ENCODE measurements at regions not wholly inside any gene's neighbourhood (a gene's known extent, or its start where the extent isn't known, plus 50 kb on each side); places are given as distances from the start of the nearest gene placed in this dataset.

- no peak for DNase-seq
Observed at GRCh38 chr6:129778793-129779192, 68.8 kb upstream of the ARHGAP18 start.

GRCh38 chr6:129777371-129777770 is 67.4 kb upstream of the ARHGAP18 start:
- no peak for DNase-seq

GRCh38 chr6:129776542-129777330 is 66.8 kb upstream of the ARHGAP18 start:
- DNase-seq = no peak

GRCh38 chr6:129774697-129775447 is 64.9 kb upstream of the ARHGAP18 start:
- DNase-seq = peak; percentile 53 to 60

GRCh38 chr6:129773304-129773703 is 63.3 kb upstream of the ARHGAP18 start:
- DNase-seq = no peak

GRCh38 chr6:129771678-129772077 is 61.7 kb upstream of the ARHGAP18 start:
- no peak for DNase-seq

- DNase-seq = no peak
Observed at GRCh38 chr6:129767776-129768485, 58.0 kb upstream of the ARHGAP18 start.

GRCh38 chr6:129766959-129767728 is 57.2 kb upstream of the ARHGAP18 start:
- peak; percentile 62 to 67 for DNase-seq

- no peak for DNase-seq
Observed at GRCh38 chr6:129764761-129765407, 54.9 kb upstream of the ARHGAP18 start.

GRCh38 chr6:129759796-129760605 is 50.0 kb upstream of the ARHGAP18 start:
- no peak for DNase-seq

Measured in stimulated activated CD4-positive, alpha-beta T cell treated with anti-CD3 and anti-CD28 coated beads, Interleukin-2, amount 100 ng/mL, for 24 hours (primary cell).